SU-DHL-6 (cell line): ENCODE measurements at regions not wholly inside any gene's neighbourhood (a gene's known extent, or its start where the extent isn't known, plus 50 kb on each side); places are given as distances from the start of the nearest gene placed in this dataset.

Source experiments
- CTCF ChIP-seq: fragments of 200-600 bp; sonication (generic); IDR thresholded peaks from one replicate; pipeline ENCODE4 v1.5.1; 2017; ENCODE audit warnings: antibody characterized with exemption, mild to moderate bottlenecking, low read length, moderate library complexity; ENCODE audit not compliant: insufficient read depth, poor library complexity, severe bottlenecking
- EZH2phosphoT487 ChIP-seq: fragments of 200-600 bp; sonication (generic), shearing (Covaris generic); conservative IDR thresholded peaks from 2 replicates; pipeline ENCODE4 v1.6.1; 2018; ENCODE audit warnings: mild to moderate bottlenecking, antibody characterized with exemption, low read length, moderate library complexity, mixed read lengths

GRCh38 chr6:148226284-148226683, 116.4 kb upstream of the SASH1 start:
- TF ChIP-seq CTCF (no peak), EZH2phosphoT487 (no peak)
